Esophagus squamous epithelium (tissue), 5 donors: ENCODE measurements at regions not wholly inside any gene's neighbourhood (a gene's known extent, or its start where the extent isn't known, plus 50 kb on each side); places are given as distances from the start of the nearest gene placed in this dataset.

Experiments
- DNase-seq: peaks from one replicate; lab custom pipeline; 2025; lab: John Stamatoyannopoulos, UW
- H3K27ac ChIP-seq, 4 donors: fragments of 200-600 bp; sonication (generic); one replicate each; pipeline ENCODE4 v1.5.1; 2016 to 2019; ENCODE audit warnings: mild to moderate bottlenecking in 1 of 4
- H3K27me3 ChIP-seq, 4 donors: fragments of 200-600 bp; sonication (generic); 1 replicate in 3 of 4; 2 replicates in 1 of 4; pipeline versions ENCODE4 v1.5.1 to v1.6.0; 2017 to 2021; ENCODE audit warnings: antibody characterized with exemption in 1 of 4
- H3K36me3 ChIP-seq, 3 donors: fragments of 200-600 bp; sonication (generic); one replicate each; pipeline ENCODE4 v1.5.1; 2016 to 2019
- H3K4me1 ChIP-seq, 3 donors: fragments of 200-600 bp; sonication (generic); one replicate each; pipeline ENCODE4 v1.5.1; 2017 to 2019
- H3K4me3 ChIP-seq, 4 donors: fragments of 200-600 bp; sonication (generic); 1 replicate in 3 of 4; 2 replicates in 1 of 4; pipeline ENCODE4 v1.5.1; 2016 to 2019; ENCODE audit warnings: mild to moderate bottlenecking in 2 of 4, moderate library complexity in 1 of 4
- H3K9me3 ChIP-seq, 3 donors: fragments of 200-600 bp; sonication (generic); one replicate each; pipeline ENCODE4 v1.5.1; 2016 to 2019
- CTCF ChIP-seq, 6 experiments: fragments of 450-650 bp in 4 of 6; fragments of 200-600 bp in 2 of 6; sonication (generic) in 2 of 6; IDR thresholded peaks; one replicate each; pipeline ENCODE4 v1.5.1; 2016 to 2019; ENCODE audit warnings: antibody characterized with exemption in 6 of 6, mild to moderate bottlenecking in 4 of 6, moderate library complexity in 4 of 6
- POLR2A ChIP-seq, 4 donors: fragments of 450-650 bp; IDR thresholded peaks; one replicate each; pipeline ENCODE4 v1.6.1; 2017; ENCODE audit warnings: antibody characterized with exemption in 4 of 4, mild to moderate bottlenecking in 4 of 4, moderate library complexity in 3 of 4
- WGBS, 2 donors: methylation state at CpG; one replicate each; pipeline ENCODE4 v1.1.5; 2018; 5-methylcytosine and 5-hydroxymethylcytosine counted together
- intact Hi-C: fragments of 100-400 bp; cut with DNase I; formaldehyde crosslinking; loops from one replicate; pipeline ENCODE4 v1.15.0; 2022
- donor health status: DM: yes; HTN: yes; CAD: no.

- Histone ChIP-seq H3K27ac (no peak overlapping the region), H3K27me3 (no peaks in the 10 kb centered on the region), H3K4me3 (no peak overlapping the region), H3K4me1 (no peaks in the 10 kb centered on the region), H3K9me3 (peaks cover 0 to 19% (median 0%) of the 10 kb centered on the region in 3 donors), H3K36me3 (no peaks in the 10 kb centered on the region)
- intact Hi-C loops: no loop called here
- TF ChIP-seq CTCF (IDR thresholded peaks at IDR 0.05) (no peak), POLR2A (IDR thresholded peaks at IDR 0.05) (no peak)
- WGBS, 2 donors: 73 to 75% methylated on average over 15 of the region's 15 CpGs
- no peak for DNase-seq
Observed at GRCh38 chr5:29905626-29906353, 1287.7 kb upstream of the CDH6 start.

- no peaks in the 10 kb centered on the region for H3K27me3 ChIP-seq
- H3K27ac ChIP-seq: no peak overlapping the region
- H3K4me1 ChIP-seq: no peaks in the 10 kb centered on the region
- H3K9me3 ChIP-seq: no peaks in the 10 kb centered on the region
- intact Hi-C loops: no loop called here
- DNase-seq: no peak
- no peak overlapping the region for H3K4me3 ChIP-seq
- TF ChIP-seq CTCF (IDR thresholded peaks at IDR 0.05): no peak
- no peak for TF ChIP-seq POLR2A (IDR thresholded peaks at IDR 0.05)
- H3K36me3 ChIP-seq: no peaks in the 10 kb centered on the region
- 51 to 53% methylated on average over 2 of the region's 2 CpGs for WGBS, 2 donors
Observed at GRCh38 chr5:29902859-29903258, 1290.6 kb upstream of the CDH6 start.

GRCh38 chr5:29899583-29899982 lies 1293.9 kb upstream of the CDH6 start:
- no peak for TF ChIP-seq CTCF (IDR thresholded peaks at IDR 0.05)
- no peak for TF ChIP-seq POLR2A (IDR thresholded peaks at IDR 0.05)
- no peak overlapping the region for H3K27ac ChIP-seq
- no peak for DNase-seq
- intact Hi-C loops: no loop called here
- H3K9me3 ChIP-seq: no peaks in the 10 kb centered on the region
- H3K36me3 ChIP-seq: no peaks in the 10 kb centered on the region
- no peaks in the 10 kb centered on the region for H3K4me1 ChIP-seq
- no peaks in the 10 kb centered on the region for H3K27me3 ChIP-seq
- H3K4me3 ChIP-seq: no peak overlapping the region
- WGBS, 2 donors: 58 to 60% methylated on average over 2 of the region's 2 CpGs

- Histone ChIP-seq H3K4me3 (no peak overlapping the region), H3K27ac (no peak overlapping the region), H3K9me3 (no peaks in the 10 kb centered on the region), H3K4me1 (no peaks in the 10 kb centered on the region), H3K27me3 (no peaks in the 10 kb centered on the region), H3K36me3 (no peaks in the 10 kb centered on the region)
- intact Hi-C loops: no loop called here
- TF ChIP-seq POLR2A (IDR thresholded peaks at IDR 0.05) (no peak), CTCF (IDR thresholded peaks at IDR 0.05) (no peak)
- no peak for DNase-seq
Observed at GRCh38 chr5:29897916-29898315, 1295.6 kb upstream of the CDH6 start.

GRCh38 chr5:29896646-29897045 lies 1296.8 kb upstream of the CDH6 start:
- H3K9me3 ChIP-seq: no peaks in the 10 kb centered on the region
- no peaks in the 10 kb centered on the region for H3K4me1 ChIP-seq
- no peak overlapping the region for H3K27ac ChIP-seq
- intact Hi-C loops: no loop called here
- no peak for DNase-seq
- WGBS, 2 donors: 15 to 52% methylated on average over 1 of the region's 1 CpG
- H3K36me3 ChIP-seq: no peaks in the 10 kb centered on the region
- TF ChIP-seq CTCF (IDR thresholded peaks at IDR 0.05) (no peak), POLR2A (IDR thresholded peaks at IDR 0.05) (no peak)
- no peak overlapping the region for H3K4me3 ChIP-seq
- no peaks in the 10 kb centered on the region for H3K27me3 ChIP-seq
